IMR-90 (cell line): ENCODE measurements at regions not wholly inside any gene's neighbourhood (a gene's known extent, or its start where the extent isn't known, plus 50 kb on each side); places are given as distances from the start of the nearest gene placed in this dataset.

Source experiments
- ATAC-seq: fragments of 200-7000 bp; cut with Tn5 transposase; 2 replicates; pipeline ENCODE4 v1.9.1; 2020; ENCODE audit warnings: low read depth, mild to moderate bottlenecking, moderate library complexity
- BruUV-seq: library from RNA; stranded (reverse); fragments of 400-500 nt; replicated peaks from 2 replicates; lab custom pipeline; 2021; lab: Mats Ljungman, UMichigan
- CTCF ChIA-PET: fragments of 300-600 bp; formaldehyde crosslinking; extraction: SDS; loops from one replicate; lab custom pipeline; 2021; ENCODE audit warnings: antibody characterized with exemption; lab: Yijun Ruan, JAX
- POLR2A ChIA-PET: fragments of 300-600 bp; sonication (Branson Sonifier 250); formaldehyde crosslinking; loops from one replicate; lab custom pipeline; 2022; ENCODE audit warnings: antibody characterized with exemption; ENCODE audit not compliant: unreplicated experiment; lab: Charles Lee
- DNase-seq: peaks from one replicate; pipeline ENCODE4 v3.0.0; 2013
- H2AFZ ChIP-seq: replicated peaks from 2 replicates; pipeline ENCODE3; 2013; ENCODE audit warnings: low read length, mild to moderate bottlenecking; ENCODE audit not compliant: poor library complexity
- H2AK5ac ChIP-seq: 2 replicates; pipeline ENCODE4 v1.6.1; 2013; ENCODE audit warnings: low read depth, low read length, inconsistent platforms
- H2AK9ac ChIP-seq: replicated peaks from 2 replicates; pipeline ENCODE3; 2013; ENCODE audit warnings: mild to moderate bottlenecking, low read depth, low read length, moderate library complexity; ENCODE audit not compliant: poor library complexity
- H2BK120ac ChIP-seq: 2 replicates; pipeline ENCODE4 v1.6.1; 2013; ENCODE audit warnings: low read depth, low read length, inconsistent platforms
- H2BK15ac ChIP-seq: 3 replicates; pipeline ENCODE4 v1.6.1; 2013; ENCODE audit warnings: low read depth, low read length, inconsistent platforms
- H2BK20ac ChIP-seq: 2 replicates; pipeline ENCODE4 v1.6.1; 2013; ENCODE audit warnings: low read depth, mild to moderate bottlenecking, inconsistent platforms, low read length, moderate library complexity
- H2BK5ac ChIP-seq: 2 replicates; pipeline ENCODE4 v1.6.1; 2013; ENCODE audit warnings: mild to moderate bottlenecking, low read depth, low read length, inconsistent platforms; ENCODE audit not compliant: poor library complexity, severe bottlenecking
- H3K14ac ChIP-seq: replicated peaks from 2 replicates; pipeline ENCODE4 v1.6.1; 2013; ENCODE audit warnings: low read depth, low read length, inconsistent platforms
- H3K18ac ChIP-seq: 2 replicates; pipeline ENCODE4 v1.6.1; 2013; ENCODE audit warnings: low read depth, low read length, control low read depth
- H3K23ac ChIP-seq: 2 replicates; pipeline ENCODE4 v1.6.1; 2013; ENCODE audit warnings: low read depth, low read length, inconsistent platforms
- H3K27ac ChIP-seq: 2 replicates; pipeline ENCODE4 v1.5.1; 2013; ENCODE audit warnings: mild to moderate bottlenecking, control low read depth, low read length; ENCODE audit not compliant: insufficient read depth
- H3K27me3 ChIP-seq: 2 replicates; pipeline ENCODE4 v1.6.1; 2013; ENCODE audit warnings: low read length; ENCODE audit not compliant: control insufficient read depth, insufficient read depth
- H3K36me3 ChIP-seq: 2 replicates; pipeline ENCODE4 v1.6.1; 2013; ENCODE audit warnings: low read length, mixed read lengths; ENCODE audit not compliant: control insufficient read depth, insufficient read depth
- H3K4ac ChIP-seq: 2 replicates; pipeline ENCODE4 v1.6.1; 2013; ENCODE audit warnings: low read depth, low read length, inconsistent platforms
- H3K4me1 ChIP-seq: 2 replicates; pipeline ENCODE4 v1.6.1; 2013; ENCODE audit warnings: low read length, mixed read lengths; ENCODE audit not compliant: control insufficient read depth, insufficient read depth
- H3K4me2 ChIP-seq: 2 replicates; pipeline ENCODE4 v1.6.1; 2013; ENCODE audit warnings: low read depth, mild to moderate bottlenecking, control low read depth, low read length, moderate library complexity
- H3K4me3 ChIP-seq: 2 replicates; pipeline ENCODE4 v1.5.1; 2013; ENCODE audit warnings: low read depth, mild to moderate bottlenecking, control low read depth, low read length, moderate library complexity; ENCODE audit not compliant: insufficient read depth
- H3K56ac ChIP-seq: 2 replicates; pipeline ENCODE4 v1.6.1; 2013; ENCODE audit warnings: low read length, inconsistent platforms; ENCODE audit not compliant: insufficient read depth; ENCODE audit errors: extremely low read depth
- H3K79me1 ChIP-seq, 2 experiments: 2 replicates each; pipeline ENCODE4 v1.6.1; 2013; ENCODE audit warnings: low read length in 2 of 2, inconsistent platforms in 1 of 2, low read depth in 1 of 2
- H3K9ac ChIP-seq: 2 replicates; pipeline ENCODE4 v1.6.1; 2013; ENCODE audit warnings: low read depth, low read length, control low read depth
- H3K9me1 ChIP-seq: 2 replicates; pipeline ENCODE4 v1.6.1; 2013; ENCODE audit warnings: low read length, inconsistent platforms; ENCODE audit not compliant: insufficient read depth
- H3K9me3 ChIP-seq: 2 replicates; pipeline ENCODE4 v1.6.1; 2013; ENCODE audit warnings: low read length; ENCODE audit not compliant: control insufficient read depth, insufficient read depth
- H4K20me1 ChIP-seq: 2 replicates; pipeline ENCODE4 v1.6.1; 2013; ENCODE audit warnings: low read length, inconsistent platforms; ENCODE audit not compliant: insufficient read depth
- H4K5ac ChIP-seq: 2 replicates; pipeline ENCODE4 v1.6.1; 2013; ENCODE audit warnings: mild to moderate bottlenecking, low read depth, low read length, control low read depth
- H4K8ac ChIP-seq, 2 experiments: 2 replicates each; pipeline ENCODE4 v1.6.1; 2013; ENCODE audit warnings: low read depth in 2 of 2, low read length in 2 of 2, control low read depth in 1 of 2, inconsistent platforms in 1 of 2
- H4K91ac ChIP-seq: 2 replicates; pipeline ENCODE4 v1.6.1; 2013; ENCODE audit warnings: low read depth, low read length, inconsistent platforms; ENCODE audit not compliant: insufficient read depth
- BHLHE40 ChIP-seq: fragments of 150-350 bp; IDR thresholded peaks from 2 replicates; pipeline ENCODE4 v1.6.1; 2016; ENCODE audit warnings: mild to moderate bottlenecking, low read depth, low read length
- CEBPB ChIP-seq: IDR thresholded peaks from 2 replicates; pipeline ENCODE4 v1.6.1; 2012; ENCODE audit warnings: low read depth, low read length, improper control_type of control experiment
- FOS ChIP-seq: fragments of 150-350 bp; IDR thresholded peaks from 2 replicates; pipeline ENCODE4 v1.6.1; 2016; ENCODE audit warnings: low read depth, low read length
- MAFK ChIP-seq: IDR thresholded peaks from 2 replicates; pipeline ENCODE4 v1.6.1; 2012; ENCODE audit warnings: low read depth, low read length, improper control_type of control experiment
- MAZ ChIP-seq: IDR thresholded peaks from 2 replicates; pipeline ENCODE4 v1.6.1; 2012; ENCODE audit warnings: low read depth, mild to moderate bottlenecking, low read length, improper control_type of control experiment, moderate library complexity, borderline replicate concordance
- MXI1 ChIP-seq: IDR thresholded peaks from 2 replicates; pipeline ENCODE4 v1.6.1; 2012; ENCODE audit warnings: low read depth, mild to moderate bottlenecking, low read length, moderate library complexity, borderline replicate concordance
- POLR2A ChIP-seq: IDR thresholded peaks from 2 replicates; pipeline ENCODE4 v1.6.1; 2012; ENCODE audit warnings: mild to moderate bottlenecking, low read depth, low read length
- SMC3 ChIP-seq: fragments of 150-350 bp; IDR thresholded peaks from 2 replicates; pipeline ENCODE4 v1.6.1; 2016; ENCODE audit warnings: low read depth, mild to moderate bottlenecking, antibody characterized with exemption, low read length, moderate library complexity
- WGBS, 2 experiments: methylation state at CpG; one replicate each; pipeline versions ENCODE4 v1.1.5 to v1.1.7; 2013; ENCODE audit warnings: missing lambda C conversion rate in 2 of 2; ENCODE audit not compliant: insufficient read length in 1 of 2; ENCODE audit errors: extremely low coverage in 2 of 2; 5-methylcytosine and 5-hydroxymethylcytosine counted together
- dilution Hi-C: fragments of 300-500 bp; cut with HindIII; formaldehyde crosslinking; loops from one replicate; pipeline ENCODE4 v1.14.3; 2018; ENCODE audit warnings: low sequenced_read_pairs; ENCODE audit not compliant: unreplicated experiment
- in situ Hi-C: fragments of 300-500 bp; cut with MboI; formaldehyde crosslinking; loops from 3 replicates; pipeline ENCODE4 v1.14.3; 2019; ENCODE audit warnings: low sequenced_read_pairs, inconsistent platforms, mixed read lengths
- intact Hi-C: fragments of 100-400 bp; cut with micrococcal nuclease; formaldehyde crosslinking; loops from 2 replicates; pipeline ENCODE4 v1.10.0; 2022
- TF ChIP-seq, protein P1 (sequence below): fragments of 150-350 bp; IDR thresholded peaks from 2 replicates; pipeline ENCODE4 v1.6.1; 2016; ENCODE audit warnings: low read depth, mild to moderate bottlenecking, low read length, moderate library complexity, borderline replicate concordance
- TF ChIP-seq, protein P2 (sequence below): fragments of 150-350 bp; IDR thresholded peaks from 2 replicates; pipeline ENCODE4 v1.6.1; 2017; ENCODE audit warnings: mild to moderate bottlenecking, antibody characterized with exemption, low read length, low read depth

DNA sequence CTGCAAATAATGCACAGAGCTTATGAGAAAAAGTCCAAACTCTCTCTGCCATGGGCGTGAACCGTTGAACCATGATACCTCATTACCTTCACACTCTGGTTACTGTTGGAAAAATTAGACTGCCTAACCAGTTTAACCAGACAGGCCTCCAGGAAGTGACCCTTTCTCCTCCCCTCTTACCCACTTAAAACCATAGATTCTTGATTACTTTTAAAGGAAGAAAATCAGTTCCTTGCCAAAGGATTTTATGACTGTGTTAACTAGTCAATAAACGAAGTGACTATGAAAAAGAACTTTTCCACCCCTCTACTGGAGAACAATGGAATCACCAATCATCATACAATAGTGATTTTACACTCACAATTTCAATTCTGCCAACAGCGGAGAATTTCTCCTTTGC lies 254.0 kb upstream of the ATP2B1 start:
- Histone ChIP-seq H3K9me1 (no peaks in the 10 kb centered on the region), H3K23ac (no peak overlapping the region), H2AK5ac (no peak overlapping the region), H2AK9ac (no peak overlapping the region), H2BK120ac (no peak overlapping the region), H3K36me3 (no peaks in the 10 kb centered on the region), H3K4ac (no peak overlapping the region), H4K20me1 (no peaks in the 10 kb centered on the region), H3K4me3 (no peak overlapping the region), H2BK15ac (no peak overlapping the region), H3K18ac (no peak overlapping the region), H3K56ac (no peak overlapping the region), H4K8ac (no peak overlapping the region), H2AFZ (no peak overlapping the region), H3K4me1 (no peaks in the 10 kb centered on the region), H3K4me2 (no peak overlapping the region), H3K27ac (no peak overlapping the region), H4K91ac (no peak overlapping the region), H3K14ac (no peak overlapping the region), H3K27me3 (no peaks in the 10 kb centered on the region), H3K79me1 (no peaks in the 10 kb centered on the region), H4K5ac (no peak overlapping the region), H3K9ac (no peak overlapping the region), H2BK20ac (no peak overlapping the region), H3K9me3 (no peaks in the 10 kb centered on the region), H2BK5ac (no peak overlapping the region)
- DNase-seq (no peak), ATAC-seq (no peak)
- in situ Hi-C loops: no loop called here
- ChIA-PET POLR2A (no interaction called here), CTCF (no interaction called here)
- no CpG with 5 or more reads among the region's 4 CpGs for WGBS, 2 experiments
- TF ChIP-seq MAFK (no peak), POLR2A (no peak), SMC3 (no peak), BHLHE40 (no peak), FOS (no peak), MAZ (no peak), CEBPB (no peak), MXI1 (no peak)
- TF ChIP-seq, protein P1, sequence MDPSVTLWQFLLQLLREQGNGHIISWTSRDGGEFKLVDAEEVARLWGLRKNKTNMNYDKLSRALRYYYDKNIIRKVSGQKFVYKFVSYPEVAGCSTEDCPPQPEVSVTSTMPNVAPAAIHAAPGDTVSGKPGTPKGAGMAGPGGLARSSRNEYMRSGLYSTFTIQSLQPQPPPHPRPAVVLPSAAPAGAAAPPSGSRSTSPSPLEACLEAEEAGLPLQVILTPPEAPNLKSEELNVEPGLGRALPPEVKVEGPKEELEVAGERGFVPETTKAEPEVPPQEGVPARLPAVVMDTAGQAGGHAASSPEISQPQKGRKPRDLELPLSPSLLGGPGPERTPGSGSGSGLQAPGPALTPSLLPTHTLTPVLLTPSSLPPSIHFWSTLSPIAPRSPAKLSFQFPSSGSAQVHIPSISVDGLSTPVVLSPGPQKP: no peak
- TF ChIP-seq, protein P2, sequence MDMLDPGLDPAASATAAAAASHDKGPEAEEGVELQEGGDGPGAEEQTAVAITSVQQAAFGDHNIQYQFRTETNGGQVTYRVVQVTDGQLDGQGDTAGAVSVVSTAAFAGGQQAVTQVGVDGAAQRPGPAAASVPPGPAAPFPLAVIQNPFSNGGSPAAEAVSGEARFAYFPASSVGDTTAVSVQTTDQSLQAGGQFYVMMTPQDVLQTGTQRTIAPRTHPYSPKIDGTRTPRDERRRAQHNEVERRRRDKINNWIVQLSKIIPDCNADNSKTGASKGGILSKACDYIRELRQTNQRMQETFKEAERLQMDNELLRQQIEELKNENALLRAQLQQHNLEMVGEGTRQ: no peak
- intact Hi-C loops: no loop called here
- BruUV-seq: no TSS peak
- dilution Hi-C loops: no loop called here
